H1 (cell line): ENCODE measurements at regions not wholly inside any gene's neighbourhood (a gene's known extent, or its start where the extent isn't known, plus 50 kb on each side); places are given as distances from the start of the nearest gene placed in this dataset.

Experiments
- CTCF ChIA-PET: fragments of 300-600 bp; sonication (Branson Sonifier 250); formaldehyde crosslinking; loops from one replicate; lab custom pipeline; 2021; ENCODE audit not compliant: partially characterized antibody; lab: Charles Lee
- POLR2A ChIA-PET: fragments of 300-600 bp; sonication (Branson Sonifier 250); formaldehyde crosslinking; loops from one replicate; lab custom pipeline; 2021; ENCODE audit warnings: inconsistent platforms; ENCODE audit not compliant: partially characterized antibody; lab: Charles Lee
- DNase-seq, 2 experiments: peaks; one replicate each; pipeline versions ENCODE4 v3.0.0 to v3.0.0-alpha.2; 2010 to 2022; ENCODE audit warnings: low spot score in 2 of 2, low read depth in 1 of 2, mixed read lengths in 1 of 2
- FAIRE-seq: peaks from 2 replicates; lab custom pipeline; 2011; peaks lifted over from hg19 to GRCh38; lab: Jason Lieb, UNC
- H2AFZ ChIP-seq: 2 replicates; pipeline ENCODE4 v1.8.1; 2012; ENCODE audit warnings: low read length, inconsistent platforms
- H2AK5ac ChIP-seq: 2 replicates; pipeline ENCODE4 v1.6.1; 2013; ENCODE audit warnings: low read depth, low read length
- H2BK120ac ChIP-seq: replicated peaks from 2 replicates; pipeline ENCODE3; 2013; ENCODE audit warnings: low read depth, low read length, inconsistent platforms
- H2BK12ac ChIP-seq: 2 replicates; pipeline ENCODE4 v1.6.1; 2013; ENCODE audit warnings: low read depth, low read length
- H2BK15ac ChIP-seq: 2 replicates; pipeline ENCODE4 v1.6.1; 2013; ENCODE audit warnings: low read length
- H2BK20ac ChIP-seq: 2 replicates; pipeline ENCODE4 v1.6.1; 2013; ENCODE audit warnings: low read length
- H2BK5ac ChIP-seq: 2 replicates; pipeline ENCODE4 v1.6.1; 2013; ENCODE audit warnings: low read depth, low read length
- H3K14ac ChIP-seq: 2 replicates; pipeline ENCODE4 v1.6.1; 2013; ENCODE audit warnings: inconsistent platforms; ENCODE audit not compliant: insufficient read length
- H3K18ac ChIP-seq: 2 replicates; pipeline ENCODE4 v1.6.1; 2013; ENCODE audit warnings: low read length; ENCODE audit errors: extremely low read depth
- H3K23ac ChIP-seq: 2 replicates; pipeline ENCODE4 v1.6.1; 2013; ENCODE audit warnings: inconsistent platforms; ENCODE audit not compliant: insufficient read length
- H3K23me2 ChIP-seq: 2 replicates; pipeline ENCODE4 v1.6.1; 2013; ENCODE audit warnings: low read depth, low read length
- H3K27ac ChIP-seq: 2 replicates; pipeline ENCODE4 v1.6.1; 2011; ENCODE audit warnings: low read depth, low read length, inconsistent platforms
- H3K27me3 ChIP-seq, 4 experiments: replicated peaks in 1 of 4; 1 replicate in 1 of 4; 2 replicates in 3 of 4; pipeline versions ENCODE4 v1.6.1 to v1.8.1; 2011 to 2013; ENCODE audit warnings: low read length in 3 of 4, mild to moderate bottlenecking in 3 of 4, inconsistent platforms in 2 of 4, mixed read lengths in 2 of 4, moderate library complexity in 1 of 4; ENCODE audit not compliant: control insufficient read depth in 3 of 4, insufficient read depth in 3 of 4; ENCODE audit errors: extremely low read depth in 1 of 4
- H3K36me3 ChIP-seq, 4 experiments: 2 replicates each; pipeline versions ENCODE4 v1.6.1 to v1.8.1; 2011 to 2013; ENCODE audit warnings: mild to moderate bottlenecking in 4 of 4, low read length in 3 of 4, moderate library complexity in 2 of 4, control low read depth in 1 of 4, inconsistent platforms in 1 of 4; ENCODE audit not compliant: insufficient read depth in 4 of 4, control insufficient read depth in 2 of 4
- H3K4ac ChIP-seq: replicated peaks from 2 replicates; pipeline ENCODE3; 2013; ENCODE audit warnings: low read length, low read depth, mixed read lengths, inconsistent platforms; ENCODE audit not compliant: insufficient read length
- H3K4me1 ChIP-seq, 4 experiments: replicated peaks in 1 of 4; 1 replicate in 1 of 4; 2 replicates in 3 of 4; pipeline versions ENCODE4 v1.6.1 to v1.8.1; 2011 to 2013; ENCODE audit warnings: low read length in 3 of 4, inconsistent platforms in 2 of 4, mixed read lengths in 1 of 4; ENCODE audit not compliant: insufficient read depth in 4 of 4, control insufficient read depth in 3 of 4
- H3K4me2 ChIP-seq, 2 experiments: 2 replicates each; pipeline versions ENCODE4 v1.6.1 to v1.8.1; 2011 to 2013; ENCODE audit warnings: low read depth in 2 of 2, low read length in 2 of 2, control low read depth in 1 of 2, inconsistent platforms in 1 of 2, mild to moderate bottlenecking in 1 of 2; ENCODE audit not compliant: insufficient read depth in 1 of 2
- H3K4me3 ChIP-seq, 4 experiments: fragments of 200-600, 300-600 bp in 1 of 4; sonication (generic), shearing (Covaris generic), sonication (Bioruptor Twin) in 1 of 4; 2 replicates each; pipeline versions ENCODE4 v1.5.1 to v1.8.1; 2011 to 2016; ENCODE audit warnings: low read length in 4 of 4, low read depth in 3 of 4, control low read depth in 2 of 4, inconsistent platforms in 2 of 4, mild to moderate bottlenecking in 2 of 4, mixed read lengths in 1 of 4, moderate library complexity in 1 of 4; ENCODE audit not compliant: insufficient read depth in 2 of 4; ENCODE audit errors: extremely low read depth in 1 of 4
- H3K56ac ChIP-seq: replicated peaks from 2 replicates; pipeline ENCODE3; 2013; ENCODE audit warnings: low read depth, mild to moderate bottlenecking, mixed read lengths, low read length, inconsistent platforms; ENCODE audit not compliant: insufficient read length
- H3K79me1 ChIP-seq: 2 replicates; pipeline ENCODE4 v1.6.1; 2013; ENCODE audit warnings: low read depth, low read length, control low read depth
- H3K79me2 ChIP-seq, 2 experiments: 2 replicates each; pipeline versions ENCODE4 v1.6.1 to v1.8.1; 2012 to 2013; ENCODE audit warnings: low read length in 2 of 2, mild to moderate bottlenecking in 2 of 2, inconsistent platforms in 1 of 2; ENCODE audit not compliant: insufficient read depth in 2 of 2, control insufficient read depth in 1 of 2
- H3K9ac ChIP-seq, 4 experiments: replicated peaks in 1 of 4; 1 replicate in 1 of 4; 2 replicates in 3 of 4; pipeline versions ENCODE4 v1.6.1 to v1.8.1; 2011 to 2013; ENCODE audit warnings: low read depth in 3 of 4, low read length in 3 of 4, control low read depth in 2 of 4, mild to moderate bottlenecking in 2 of 4, moderate library complexity in 2 of 4, inconsistent platforms in 1 of 4; ENCODE audit errors: extremely low read depth in 1 of 4
- H3K9me3 ChIP-seq, 2 experiments: 2 replicates each; pipeline versions ENCODE4 v1.6.1 to v1.8.1; 2012 to 2013; ENCODE audit warnings: mild to moderate bottlenecking in 2 of 2, moderate library complexity in 2 of 2, control low read depth in 1 of 2, inconsistent platforms in 1 of 2, low read depth in 1 of 2, low read length in 1 of 2, mixed read lengths in 1 of 2; ENCODE audit not compliant: insufficient read depth in 2 of 2
- H4K20me1 ChIP-seq, 2 experiments: replicated peaks in 1 of 2; 2 replicates each; pipeline versions ENCODE3 to v1.8.1; 2011 to 2013; ENCODE audit warnings: inconsistent platforms in 2 of 2, low read length in 2 of 2, mild to moderate bottlenecking in 1 of 2; ENCODE audit not compliant: insufficient read depth in 2 of 2, control insufficient read depth in 1 of 2
- H4K5ac ChIP-seq: 2 replicates; pipeline ENCODE4 v1.6.1; 2013; ENCODE audit warnings: low read length, low read depth, mixed read lengths, inconsistent platforms; ENCODE audit not compliant: insufficient read length
- H4K8ac ChIP-seq: 2 replicates; pipeline ENCODE4 v1.8.0; 2013; ENCODE audit warnings: mild to moderate bottlenecking, moderate library complexity, low read length, inconsistent platforms; ENCODE audit not compliant: insufficient read depth; ENCODE audit errors: extremely low read depth
- H4K91ac ChIP-seq: replicated peaks from 2 replicates; pipeline ENCODE3; 2013; ENCODE audit warnings: low read length, mixed read lengths, inconsistent platforms; ENCODE audit not compliant: insufficient read length
- ATF2 ChIP-seq: IDR thresholded peaks from 2 replicates; pipeline ENCODE4 v1.6.1; 2012; ENCODE audit warnings: low read length, inconsistent platforms
- CBX5 ChIP-seq: fragments of 300-800, 300-1000 bp; sonication (generic); IDR thresholded peaks from 2 replicates; pipeline ENCODE4 v1.7.1; 2016; ENCODE audit warnings: antibody characterized with exemption, low read length, low read depth
- CREB1 ChIP-seq: IDR thresholded peaks from 2 replicates; pipeline ENCODE4 v1.6.1; 2012; ENCODE audit warnings: inconsistent platforms
- CTBP2 ChIP-seq: IDR thresholded peaks from 2 replicates; pipeline ENCODE4 v1.7.0; 2011; ENCODE audit warnings: borderline replicate concordance, mild to moderate bottlenecking, moderate library complexity, mixed read lengths, low read length; ENCODE audit not compliant: insufficient read depth, insufficient read length
- EGR1 ChIP-seq: IDR thresholded peaks from 2 replicates; pipeline ENCODE4 v1.6.1; 2011; ENCODE audit warnings: low read depth, low read length, borderline replicate concordance
- EP300 ChIP-seq, 2 experiments: IDR thresholded peaks; 1 replicate in 1 of 2; 2 replicates in 1 of 2; pipeline ENCODE4 v1.6.1; 2011 to 2012; ENCODE audit warnings: low read depth in 2 of 2, low read length in 2 of 2, mild to moderate bottlenecking in 2 of 2, borderline replicate concordance in 1 of 2, inconsistent platforms in 1 of 2, moderate library complexity in 1 of 2
- GABPA ChIP-seq: IDR thresholded peaks from 2 replicates; pipeline ENCODE4 v1.6.1; 2011; ENCODE audit warnings: mild to moderate bottlenecking, low read length, moderate library complexity, borderline replicate concordance; ENCODE audit not compliant: insufficient read depth
- GTF2F1 ChIP-seq: IDR thresholded peaks from 2 replicates; pipeline ENCODE4 v1.6.1; 2012; ENCODE audit warnings: low read depth, low read length, improper control_type of control experiment, borderline replicate concordance
- MAFK ChIP-seq: IDR thresholded peaks from 2 replicates; pipeline ENCODE4 v1.6.1; 2012; ENCODE audit warnings: low read depth, mild to moderate bottlenecking, improper control_type of control experiment, low read length
- NRF1 ChIP-seq: IDR thresholded peaks from 2 replicates; pipeline ENCODE4 v1.6.1; 2011; ENCODE audit warnings: mild to moderate bottlenecking, low read depth, low read length, improper control_type of control experiment
- POLR2AphosphoS5 ChIP-seq: IDR thresholded peaks from 2 replicates; pipeline ENCODE4 v1.6.1; 2011; ENCODE audit warnings: low read depth, low read length
- SP1 ChIP-seq: IDR thresholded peaks from 2 replicates; pipeline ENCODE4 v1.6.1; 2011; ENCODE audit warnings: low read depth, low read length
- SP4 ChIP-seq: IDR thresholded peaks from 2 replicates; pipeline ENCODE4 v1.6.1; 2012; ENCODE audit warnings: low read length, inconsistent platforms
- TBP ChIP-seq: IDR thresholded peaks from 2 replicates; pipeline ENCODE4 v1.6.1; 2011; ENCODE audit warnings: low read depth, low read length, improper control_type of control experiment
- WGBS, 2 experiments: shearing (Covaris generic) in 1 of 2; methylation state at CpG; one replicate each; pipeline versions ENCODE4 v1.1.6 to v1.1.7; 2013 to 2015; ENCODE audit warnings: low lambda C conversion rate in 2 of 2, mixed read lengths in 2 of 2, inconsistent platforms in 1 of 2, low coverage in 1 of 2, missing lambda C conversion rate in 1 of 2; ENCODE audit not compliant: insufficient replicate concordance in 2 of 2, insufficient coverage in 1 of 2, insufficient read length in 1 of 2; ENCODE audit errors: extremely low coverage in 1 of 2, missing lambda C conversion rate in 1 of 2; 5-methylcytosine and 5-hydroxymethylcytosine counted together

- Histone ChIP-seq H2BK120ac (no peak overlapping the region), H4K8ac (no peak overlapping the region), H3K9me3 (peaks cover 2 to 9% of the 10 kb centered on the region in 2 experiments; a peak in 1 of 4 replicates), H3K23me2 (no peaks in the 10 kb centered on the region), H3K56ac (no peak overlapping the region), H3K23ac (no peak overlapping the region), H2BK5ac (no peak overlapping the region), H3K14ac (no peak overlapping the region), H2AK5ac (no peak overlapping the region), H3K18ac (no peak overlapping the region), H3K27ac (no peak overlapping the region), H3K9ac (no peak overlapping the region), H4K91ac (no peak overlapping the region), H2BK20ac (no peak overlapping the region), H3K36me3 (no peaks in the 10 kb centered on the region), H3K79me2 (no peaks in the 10 kb centered on the region), H2BK15ac (no peak overlapping the region), H3K4me3 (no peak overlapping the region), H3K4me1 (peaks cover 0 to 3% (median 0%) of the 10 kb centered on the region in 4 experiments; a peak in 1 of 7 replicates), H4K20me1 (no peaks in the 10 kb centered on the region), H3K4me2 (no peak overlapping the region), H2BK12ac (no peak overlapping the region), H3K4ac (no peak overlapping the region), H3K79me1 (no peaks in the 10 kb centered on the region), H4K5ac (no peak overlapping the region), H3K27me3 (no peaks in the 10 kb centered on the region), H2AFZ (no peak overlapping the region)
- DNase-seq (no peak), FAIRE-seq (no peak)
- POLR2A ChIA-PET = no interaction called here
- WGBS, 2 experiments = 94% methylated on average over 3 of the region's 3 CpGs; no CpG with 5 or more reads in 1 of the 2 experiments
- CTCF ChIA-PET = no interaction called here
- no peak for TF ChIP-seq SP1
- no peak for TF ChIP-seq GABPA
- no peak for TF ChIP-seq SP4
- no peak for TF ChIP-seq CBX5
- TF ChIP-seq EGR1 = no peak
- no peak for TF ChIP-seq CTBP2
- TF ChIP-seq EP300 (IDR thresholded peaks at IDR 0.05; ENCODE audit: borderline replicate concordance in 1 of 2, low read depth in 2 of 2, low read length in 2 of 2) = no peak
- no peak for TF ChIP-seq MAFK
- no peak for TF ChIP-seq NRF1
- TF ChIP-seq CREB1 = no peak
- TF ChIP-seq GTF2F1 = no peak
- no peak for TF ChIP-seq TBP
- no peak for TF ChIP-seq POLR2AphosphoS5
- no peak for TF ChIP-seq ATF2
These were observed 102.0 kb upstream of the YWHAQ start for GRCh38 chr2:9732824-9733223.
